PC-3 (cell line): ENCODE measurements at regions not wholly inside any gene's neighbourhood (a gene's known extent, or its start where the extent isn't known, plus 50 kb on each side); places are given as distances from the start of the nearest gene placed in this dataset.

Source experiments
- ATAC-seq: fragments of 200-7000 bp; cut with Tn5 transposase; 2 replicates; pipeline ENCODE4 v1.9.1; 2020; ENCODE audit warnings: mild to moderate bottlenecking, moderate library complexity
- BruUV-seq: library from RNA; stranded (reverse); fragments of 400-500 nt; replicated peaks from 2 replicates; lab custom pipeline; 2021; lab: Mats Ljungman, UMichigan
- CTCF ChIA-PET: fragments of 300-600 bp; sonication (Branson Sonifier 250); formaldehyde crosslinking; loops from one replicate; lab custom pipeline; 2022; ENCODE audit warnings: antibody characterized with exemption; lab: Charles Lee
- POLR2A ChIA-PET: fragments of 300-600 bp; sonication (Branson Sonifier 250); formaldehyde crosslinking; loops from one replicate; lab custom pipeline; 2022; ENCODE audit warnings: antibody characterized with exemption; ENCODE audit not compliant: unreplicated experiment; lab: Charles Lee
- DNase-seq: peaks from one replicate; pipeline ENCODE4 v3.0.0-alpha.2; 2015
- H2AFZ ChIP-seq: fragments of 300-600 bp; sonication (generic); 2 replicates; pipeline ENCODE4 v1.6.0; 2016; ENCODE audit warnings: antibody characterized with exemption, low read length
- H3F3A ChIP-seq: fragments of 300-600 bp; sonication (generic); one replicate; pipeline ENCODE4 v1.6.0; 2017; ENCODE audit warnings: antibody characterized with exemption, low read length, control low read depth, mild to moderate bottlenecking; ENCODE audit not compliant: unreplicated experiment
- H3K27ac ChIP-seq: fragments of 300-600 bp; sonication (generic); 2 replicates; pipeline ENCODE4 v1.5.1; 2016; ENCODE audit warnings: mild to moderate bottlenecking, low read length
- H3K27me3 ChIP-seq: fragments of 300-600 bp; sonication (generic); 2 replicates; pipeline ENCODE4 v1.6.1; 2016; ENCODE audit warnings: low read length, mixed read lengths
- H3K36me3 ChIP-seq: fragments of 300-600 bp; sonication (generic); 2 replicates; pipeline ENCODE4 v1.6.1; 2016; ENCODE audit warnings: low read depth, mixed run types, low read length, mixed read lengths
- H3K4me1 ChIP-seq: fragments of 300-600 bp; sonication (generic); 2 replicates; pipeline ENCODE4 v1.5.1; 2016; ENCODE audit warnings: low read length; ENCODE audit not compliant: insufficient read depth
- H3K4me2 ChIP-seq: fragments of 300-600 bp; sonication (generic); 2 replicates; pipeline ENCODE4 v1.6.0; 2016; ENCODE audit warnings: low read length
- H3K4me3 ChIP-seq: fragments of 300-600 bp; sonication (generic); 2 replicates; pipeline ENCODE4 v1.5.1; 2016; ENCODE audit warnings: mild to moderate bottlenecking, low read length, mixed read lengths
- H3K79me2 ChIP-seq: fragments of 300-600 bp; sonication (generic); 2 replicates; pipeline ENCODE4 v1.6.1; 2017; ENCODE audit warnings: low read length, mixed read lengths
- H3K9ac ChIP-seq: fragments of 300-600 bp; sonication (generic); 2 replicates; pipeline ENCODE4 v1.6.0; 2016; ENCODE audit warnings: mild to moderate bottlenecking, low read length
- H3K9me2 ChIP-seq: fragments of 300-600 bp; sonication (generic); replicated peaks from 2 replicates; pipeline ENCODE4 v1.6.1; 2016; ENCODE audit warnings: mixed run types, low read length, mixed read lengths
- H3K9me3 ChIP-seq: fragments of 300-600 bp; sonication (generic); 2 replicates; pipeline ENCODE4 v1.6.1; 2016; ENCODE audit warnings: low read length, mixed read lengths
- H4K20me1 ChIP-seq: fragments of 300-600 bp; sonication (generic); 2 replicates; pipeline ENCODE4 v1.6.1; 2016; ENCODE audit warnings: low read length, mixed read lengths
- EZH2 ChIP-seq: fragments of 300-600 bp; sonication (generic); IDR thresholded peaks from one replicate; pipeline ENCODE4 v1.6.1; 2017; ENCODE audit warnings: antibody characterized with exemption, mild to moderate bottlenecking, low read length; ENCODE audit not compliant: unreplicated experiment
- EZH2phosphoT487 ChIP-seq: fragments of 300-600 bp; sonication (generic); IDR thresholded peaks from 2 replicates; pipeline ENCODE4 v1.6.1; 2018; ENCODE audit warnings: mild to moderate bottlenecking, antibody characterized with exemption, low read length, borderline replicate concordance
- intact Hi-C: fragments of 100-400 bp; cut with micrococcal nuclease; formaldehyde crosslinking; loops from 2 replicates; pipeline ENCODE4 v1.9.0; 2023
- TF ChIP-seq, protein P1 (sequence below): fragments of 300-600 bp; sonication (generic); conservative IDR thresholded peaks from 2 replicates; pipeline ENCODE4 v1.5.1; 2017; ENCODE audit warnings: antibody characterized with exemption, low read depth, mild to moderate bottlenecking, low read length

DNA sequence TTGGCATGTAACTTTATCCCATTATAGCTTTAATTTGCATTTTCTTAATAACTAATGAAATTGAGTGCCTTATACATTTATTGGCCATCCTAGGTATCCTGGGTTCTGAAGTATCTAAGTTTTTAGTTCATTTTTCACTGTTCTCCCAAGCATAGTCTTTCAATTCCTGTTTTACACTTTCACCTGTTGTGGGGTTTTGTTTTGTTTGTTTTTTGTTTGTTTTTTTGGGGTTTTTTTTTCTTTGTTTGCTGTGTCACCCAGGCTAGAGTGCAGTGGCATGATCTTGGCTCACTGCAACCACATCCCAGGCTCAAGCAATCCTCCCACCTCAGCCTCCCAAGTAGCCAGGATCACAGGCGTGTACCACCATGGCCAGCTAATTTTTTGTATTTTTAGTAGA is 83.1 kb upstream of the GADL1 start:
- H4K20me1 ChIP-seq: no peaks in the 10 kb centered on the region
- no peak overlapping the region for H3K4me3 ChIP-seq
- TF ChIP-seq, protein P1, sequence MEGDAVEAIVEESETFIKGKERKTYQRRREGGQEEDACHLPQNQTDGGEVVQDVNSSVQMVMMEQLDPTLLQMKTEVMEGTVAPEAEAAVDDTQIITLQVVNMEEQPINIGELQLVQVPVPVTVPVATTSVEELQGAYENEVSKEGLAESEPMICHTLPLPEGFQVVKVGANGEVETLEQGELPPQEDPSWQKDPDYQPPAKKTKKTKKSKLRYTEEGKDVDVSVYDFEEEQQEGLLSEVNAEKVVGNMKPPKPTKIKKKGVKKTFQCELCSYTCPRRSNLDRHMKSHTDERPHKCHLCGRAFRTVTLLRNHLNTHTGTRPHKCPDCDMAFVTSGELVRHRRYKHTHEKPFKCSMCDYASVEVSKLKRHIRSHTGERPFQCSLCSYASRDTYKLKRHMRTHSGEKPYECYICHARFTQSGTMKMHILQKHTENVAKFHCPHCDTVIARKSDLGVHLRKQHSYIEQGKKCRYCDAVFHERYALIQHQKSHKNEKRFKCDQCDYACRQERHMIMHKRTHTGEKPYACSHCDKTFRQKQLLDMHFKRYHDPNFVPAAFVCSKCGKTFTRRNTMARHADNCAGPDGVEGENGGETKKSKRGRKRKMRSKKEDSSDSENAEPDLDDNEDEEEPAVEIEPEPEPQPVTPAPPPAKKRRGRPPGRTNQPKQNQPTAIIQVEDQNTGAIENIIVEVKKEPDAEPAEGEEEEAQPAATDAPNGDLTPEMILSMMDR: no peak
- no peak for TF ChIP-seq EZH2
- no peak for TF ChIP-seq EZH2phosphoT487
- H3K79me2 ChIP-seq: no peaks in the 10 kb centered on the region
- DNase-seq (no peak), ATAC-seq (no peak)
- no peaks in the 10 kb centered on the region for H3F3A ChIP-seq
- no peaks in the 10 kb centered on the region for H3K4me1 ChIP-seq
- H3K27me3 ChIP-seq: no peaks in the 10 kb centered on the region
- no TSS peak for BruUV-seq
- H3K36me3 ChIP-seq: no peaks in the 10 kb centered on the region
- CTCF ChIA-PET: no interaction called here
- no peaks in the 10 kb centered on the region for H3K9me3 ChIP-seq
- H2AFZ ChIP-seq: no peak overlapping the region
- no peak overlapping the region for H3K9ac ChIP-seq
- no peaks in the 10 kb centered on the region for H3K9me2 ChIP-seq
- POLR2A ChIA-PET: no interaction called here
- no peak overlapping the region for H3K27ac ChIP-seq
- no peak overlapping the region for H3K4me2 ChIP-seq
- intact Hi-C loops: loop anchor here (10.0 kb wide), 1 partner anchor 127 kb away; no protein-coding TSS in a partner anchor

DNA sequence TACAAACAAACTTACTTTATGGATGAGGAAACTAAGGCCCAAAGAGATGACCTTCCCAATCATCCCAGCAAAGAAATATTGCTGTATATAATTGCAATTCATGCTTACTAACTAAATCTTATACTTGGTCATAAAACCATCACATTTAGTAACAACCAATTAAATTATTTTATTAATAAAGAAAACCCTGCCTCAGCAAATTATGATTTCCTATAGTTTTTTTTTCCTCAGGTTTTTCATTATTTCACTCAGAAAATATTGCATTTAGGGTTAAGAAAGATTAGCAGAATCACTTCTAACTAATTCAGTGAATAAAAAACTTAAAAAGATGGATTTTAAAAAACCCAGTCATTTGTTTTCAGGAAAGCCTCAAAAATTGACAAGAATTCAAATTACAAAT is 86.5 kb upstream of the GADL1 start:
- ATAC-seq: no peak
- POLR2A ChIA-PET: no interaction called here

DNA sequence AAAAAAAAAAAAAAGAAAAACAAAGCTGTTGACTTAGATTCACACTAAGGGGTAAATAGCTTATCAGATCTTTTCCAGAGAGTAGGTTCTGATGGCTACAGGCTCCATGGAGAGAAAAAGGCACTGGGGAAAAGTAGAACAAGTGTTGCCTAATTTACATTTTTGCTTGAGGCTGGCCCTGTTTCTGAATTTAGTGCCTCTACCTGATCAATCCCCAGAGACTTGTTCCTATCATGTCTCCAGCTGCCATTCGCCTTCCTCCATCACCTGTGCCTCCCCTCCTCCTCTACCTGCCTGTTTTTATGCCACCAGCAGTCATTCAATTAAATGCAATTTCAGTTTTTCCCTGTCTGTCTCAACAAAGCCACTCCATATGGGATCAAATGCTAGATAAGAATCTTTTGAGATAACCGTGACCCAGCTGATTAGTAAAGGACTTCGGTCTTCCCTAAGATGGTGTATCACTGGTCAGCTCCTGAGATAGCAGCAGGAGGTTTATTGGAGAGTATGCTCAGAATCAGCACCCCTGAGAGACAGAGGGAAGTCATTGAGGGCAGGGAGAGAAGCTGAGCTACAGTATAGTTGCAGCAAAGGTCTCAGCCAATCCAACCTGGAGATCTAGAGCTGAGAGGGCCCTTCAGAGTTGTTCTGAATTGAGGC is 88.1 kb upstream of the GADL1 start:
- ChIA-PET CTCF (no interaction called here), POLR2A (no interaction called here)
- ATAC-seq: no peak
- TF ChIP-seq EZH2phosphoT487 (no peak), EZH2 (no peak)
- TF ChIP-seq, protein P1: no peak
- Histone ChIP-seq H3F3A (no peaks in the 10 kb centered on the region), H3K27ac (no peak overlapping the region), H3K4me2 (no peak overlapping the region), H2AFZ (no peak overlapping the region), H3K27me3 (no peaks in the 10 kb centered on the region), H3K9me2 (no peaks in the 10 kb centered on the region), H3K36me3 (no peaks in the 10 kb centered on the region), H3K9ac (no peak overlapping the region), H3K79me2 (no peaks in the 10 kb centered on the region), H4K20me1 (no peaks in the 10 kb centered on the region), H3K9me3 (no peaks in the 10 kb centered on the region), H3K4me3 (no peak overlapping the region), H3K4me1 (no peaks in the 10 kb centered on the region)
- intact Hi-C loops: no loop called here
- DNase-seq: no peak
- BruUV-seq: no TSS peak

More for the DNA sequence above, 86.5 kb upstream of the GADL1 start:
- Histone ChIP-seq H2AFZ (no peak overlapping the region), H3K36me3 (no peaks in the 10 kb centered on the region), H3F3A (no peaks in the 10 kb centered on the region), H3K4me2 (no peak overlapping the region), H3K9me3 (no peaks in the 10 kb centered on the region), H3K9me2 (no peaks in the 10 kb centered on the region), H3K4me3 (no peak overlapping the region), H3K79me2 (no peaks in the 10 kb centered on the region), H3K27me3 (no peaks in the 10 kb centered on the region), H3K27ac (no peak overlapping the region), H4K20me1 (no peaks in the 10 kb centered on the region), H3K9ac (no peak overlapping the region), H3K4me1 (no peaks in the 10 kb centered on the region)
- TF ChIP-seq EZH2 (no peak), EZH2phosphoT487 (no peak)
- TF ChIP-seq, protein P1: no peak
- BruUV-seq: no TSS peak
- CTCF ChIA-PET: no interaction called here
- DNase-seq: no peak
- intact Hi-C loops: no loop called here
